Activated naive CD4-positive, alpha-beta T cell treated with anti-CD3 and anti-CD28 coated beads, Interleukin-2, amount 10 ng/mL, durations not matched to agents 7 days and 5 days (primary cell): ENCODE measurements at regions not wholly inside any gene's neighbourhood (a gene's known extent, or its start where the extent isn't known, plus 50 kb on each side); places are given as distances from the start of the nearest gene placed in this dataset.

Source experiments
- CTCF ChIA-PET: fragments of 350-600 bp; sonication (Branson Sonifier 250); formaldehyde crosslinking; loops from one replicate; lab custom pipeline; 2021; ENCODE audit warnings: antibody characterized with exemption; lab: Charles Lee
- DNase-seq: peaks from one replicate; pipeline ENCODE4 v3.0.0-alpha.2; 2020
- H3K27ac Mint-ChIP-seq: one replicate; pipeline ENCODE4 v1.8.0; 2021; ENCODE audit warnings: mild to moderate bottlenecking, moderate library complexity, mixed read lengths
- H3K27me3 Mint-ChIP-seq: one replicate; pipeline ENCODE4 v1.8.0; 2021; ENCODE audit warnings: mild to moderate bottlenecking, mixed read lengths
- H3K36me3 Mint-ChIP-seq: one replicate; pipeline ENCODE4 v1.8.0; 2021; ENCODE audit warnings: mixed read lengths
- H3K4me1 Mint-ChIP-seq: one replicate; pipeline ENCODE4 v1.8.0; 2021; ENCODE audit warnings: mixed read lengths
- H3K4me3 Mint-ChIP-seq: one replicate; pipeline ENCODE4 v1.8.0; 2021; ENCODE audit warnings: mild to moderate bottlenecking, moderate library complexity, mixed read lengths
- H3K9me3 Mint-ChIP-seq: one replicate; pipeline ENCODE4 v1.8.0; 2021; ENCODE audit warnings: mixed read lengths

GRCh38 chr9:88803546-88804253 lies 187.6 kb upstream of the S1PR3 start:
- H3K4me3 Mint-ChIP-seq: no peak overlapping the region
- H3K36me3 Mint-ChIP-seq: no peaks in the 10 kb centered on the region
- no peaks in the 10 kb centered on the region for H3K9me3 Mint-ChIP-seq
- CTCF ChIA-PET: no interaction called here
- H3K4me1 Mint-ChIP-seq: no peaks in the 10 kb centered on the region
- peaks cover 24% of the 10 kb centered on the region for H3K27me3 Mint-ChIP-seq
- no peak overlapping the region for H3K27ac Mint-ChIP-seq
- DNase-seq: no peak

- H3K27me3 Mint-ChIP-seq: peaks cover 24% of the 10 kb centered on the region
- no peak overlapping the region for H3K27ac Mint-ChIP-seq
- H3K9me3 Mint-ChIP-seq: no peaks in the 10 kb centered on the region
- H3K4me3 Mint-ChIP-seq: no peak overlapping the region
- DNase-seq: no peak
- CTCF ChIA-PET: no interaction called here
- H3K36me3 Mint-ChIP-seq: no peaks in the 10 kb centered on the region
- H3K4me1 Mint-ChIP-seq: no peaks in the 10 kb centered on the region
Measured at GRCh38 chr9:88804254-88804596, 187.0 kb upstream of the S1PR3 start.

GRCh38 chr9:88805217-88805943 lies 185.9 kb upstream of the S1PR3 start:
- peaks cover 24% of the 10 kb centered on the region for H3K27me3 Mint-ChIP-seq
- CTCF ChIA-PET: no interaction called here

GRCh38 chr9:88807426-88807825 lies 183.8 kb upstream of the S1PR3 start:
- Mint-ChIP-seq H3K9me3 (no peaks in the 10 kb centered on the region), H3K27ac (no peak overlapping the region), H3K4me1 (no peaks in the 10 kb centered on the region), H3K4me3 (no peak overlapping the region), H3K27me3 (peaks cover 24% of the 10 kb centered on the region), H3K36me3 (no peaks in the 10 kb centered on the region)
- CTCF ChIA-PET: no interaction called here
- DNase-seq: no peak

More at GRCh38 chr9:88805217-88805943, 185.9 kb upstream of the S1PR3 start:
- Mint-ChIP-seq H3K27ac (no peak overlapping the region), H3K36me3 (no peaks in the 10 kb centered on the region), H3K4me1 (no peaks in the 10 kb centered on the region), H3K4me3 (no peak overlapping the region), H3K9me3 (no peaks in the 10 kb centered on the region)
- DNase-seq: no peak

- DNase-seq: no peak
- peaks cover 20% of the 10 kb centered on the region for H3K27me3 Mint-ChIP-seq
- no peaks in the 10 kb centered on the region for H3K4me1 Mint-ChIP-seq
- no peak overlapping the region for H3K4me3 Mint-ChIP-seq
- no peaks in the 10 kb centered on the region for H3K36me3 Mint-ChIP-seq
- H3K27ac Mint-ChIP-seq: no peak overlapping the region
- no peaks in the 10 kb centered on the region for H3K9me3 Mint-ChIP-seq
- CTCF ChIA-PET: no interaction called here
Measured at GRCh38 chr9:88808019-88808656, 183.1 kb upstream of the S1PR3 start.

GRCh38 chr9:88808761-88809354 lies 182.4 kb upstream of the S1PR3 start:
- H3K9me3 Mint-ChIP-seq: no peaks in the 10 kb centered on the region
- H3K36me3 Mint-ChIP-seq: no peaks in the 10 kb centered on the region
- H3K4me3 Mint-ChIP-seq: no peak overlapping the region
- CTCF ChIA-PET: no interaction called here
- no peaks in the 10 kb centered on the region for H3K4me1 Mint-ChIP-seq
- DNase-seq: no peak
- H3K27me3 Mint-ChIP-seq: peaks cover 15% of the 10 kb centered on the region
- no peak overlapping the region for H3K27ac Mint-ChIP-seq

- DNase-seq: no peak
- H3K27ac Mint-ChIP-seq: no peak overlapping the region
- H3K36me3 Mint-ChIP-seq: no peaks in the 10 kb centered on the region
- CTCF ChIA-PET: no interaction called here
- H3K9me3 Mint-ChIP-seq: no peaks in the 10 kb centered on the region
- H3K4me3 Mint-ChIP-seq: no peak overlapping the region
- H3K27me3 Mint-ChIP-seq: peaks cover 18% of the 10 kb centered on the region
- no peaks in the 10 kb centered on the region for H3K4me1 Mint-ChIP-seq
Measured at GRCh38 chr9:88809355-88810161, 181.7 kb upstream of the S1PR3 start.

GRCh38 chr9:88810826-88811225 lies 180.4 kb upstream of the S1PR3 start:
- Mint-ChIP-seq H3K36me3 (no peaks in the 10 kb centered on the region), H3K4me3 (no peak overlapping the region), H3K9me3 (no peaks in the 10 kb centered on the region), H3K4me1 (no peaks in the 10 kb centered on the region), H3K27me3 (peaks cover 30% of the 10 kb centered on the region), H3K27ac (no peak overlapping the region)
- no peak for DNase-seq
- CTCF ChIA-PET: no interaction called here

GRCh38 chr9:88811511-88811910 lies 179.8 kb upstream of the S1PR3 start:
- no peak overlapping the region for H3K4me3 Mint-ChIP-seq
- no peaks in the 10 kb centered on the region for H3K9me3 Mint-ChIP-seq
- no peaks in the 10 kb centered on the region for H3K36me3 Mint-ChIP-seq
- no peak overlapping the region for H3K27ac Mint-ChIP-seq
- CTCF ChIA-PET: no interaction called here
- no peak for DNase-seq
- H3K4me1 Mint-ChIP-seq: no peaks in the 10 kb centered on the region
- H3K27me3 Mint-ChIP-seq: peaks cover 32% of the 10 kb centered on the region

GRCh38 chr9:88812938-88813637 lies 178.2 kb upstream of the S1PR3 start:
- Mint-ChIP-seq H3K27me3 (peaks cover 31% of the 10 kb centered on the region), H3K9me3 (no peaks in the 10 kb centered on the region), H3K4me1 (no peaks in the 10 kb centered on the region), H3K36me3 (no peaks in the 10 kb centered on the region), H3K4me3 (no peak overlapping the region), H3K27ac (no peak overlapping the region)
- CTCF ChIA-PET: no interaction called here
- DNase-seq: no peak

GRCh38 chr9:88813638-88814209 lies 177.5 kb upstream of the S1PR3 start:
- H3K27me3 Mint-ChIP-seq: peaks cover 36% of the 10 kb centered on the region

GRCh38 chr9:88814577-88814976 lies 176.7 kb upstream of the S1PR3 start:
- DNase-seq: no peak
- Mint-ChIP-seq H3K9me3 (no peaks in the 10 kb centered on the region), H3K4me1 (no peaks in the 10 kb centered on the region), H3K27me3 (peaks cover 41% of the 10 kb centered on the region), H3K36me3 (no peaks in the 10 kb centered on the region), H3K4me3 (no peak overlapping the region), H3K27ac (no peak overlapping the region)
- CTCF ChIA-PET: no interaction called here

More at GRCh38 chr9:88813638-88814209, 177.5 kb upstream of the S1PR3 start:
- Mint-ChIP-seq H3K4me3 (no peak overlapping the region), H3K36me3 (no peaks in the 10 kb centered on the region), H3K27ac (no peak overlapping the region), H3K9me3 (no peaks in the 10 kb centered on the region), H3K4me1 (no peaks in the 10 kb centered on the region)
- no peak for DNase-seq
- CTCF ChIA-PET: no interaction called here

GRCh38 chr9:88816141-88816540 lies 175.1 kb upstream of the S1PR3 start:
- Mint-ChIP-seq H3K4me3 (no peak overlapping the region), H3K27ac (no peak overlapping the region), H3K27me3 (peaks cover 41% of the 10 kb centered on the region), H3K36me3 (no peaks in the 10 kb centered on the region), H3K4me1 (no peaks in the 10 kb centered on the region), H3K9me3 (no peaks in the 10 kb centered on the region)
- no peak for DNase-seq
- CTCF ChIA-PET: no interaction called here
